RWPE2 (cell line): ENCODE measurements at regions not wholly inside any gene's neighbourhood (a gene's known extent, or its start where the extent isn't known, plus 50 kb on each side); places are given as distances from the start of the nearest gene placed in this dataset.
"Not testable (repeated sequence)": the region's sequence is repeated elsewhere in the genome, so short reads cannot be mapped to it uniquely, and the experiment has no call there.

Experiments used
- ATAC-seq: fragments of 200-7000 bp; cut with Tn5 transposase; 3 replicates; pipeline ENCODE4 v1.9.1; 2021; ENCODE audit warnings: low read depth
- DNase-seq: peaks from one replicate; pipeline ENCODE4 v3.0.0-alpha.2; 2020; ENCODE audit warnings: low spot score
- H3K27ac ChIP-seq: fragments of 450-650 bp; 2 replicates; pipeline ENCODE4 v1.5.1; 2017; ENCODE audit warnings: mild to moderate bottlenecking; ENCODE audit not compliant: poor library complexity, severe bottlenecking
- H3K27me3 ChIP-seq: fragments of 250-450 bp; sonication (Bioruptor Pico); 2 replicates; pipeline ENCODE4 v1.5.1; 2021; ENCODE audit warnings: mild to moderate bottlenecking, moderate library complexity; ENCODE audit not compliant: insufficient read depth, poor library complexity, severe bottlenecking
- H3K36me3 ChIP-seq: fragments of 250-450 bp; sonication (Bioruptor Pico); 2 replicates; pipeline ENCODE4 v1.5.1; 2020; ENCODE audit warnings: low read depth, mild to moderate bottlenecking, moderate library complexity
- H3K4me1 ChIP-seq: fragments of 250-450 bp; sonication (Bioruptor Pico); 2 replicates; pipeline ENCODE4 v1.5.1; 2021; ENCODE audit warnings: mild to moderate bottlenecking, moderate library complexity; ENCODE audit not compliant: insufficient read depth, poor library complexity, severe bottlenecking
- H3K4me3 ChIP-seq: fragments of 250-450 bp; sonication (Bioruptor Pico); 2 replicates; pipeline ENCODE4 v1.5.1; 2021; ENCODE audit warnings: mild to moderate bottlenecking, moderate library complexity; ENCODE audit not compliant: severe bottlenecking
- H3K9me3 ChIP-seq: fragments of 250-450 bp; sonication (Bioruptor Pico); 2 replicates; pipeline ENCODE4 v1.5.1; 2021; ENCODE audit warnings: mild to moderate bottlenecking, moderate library complexity; ENCODE audit not compliant: severe bottlenecking
- TF ChIP-seq, protein P1 (sequence below): fragments of 450-650 bp; IDR thresholded peaks from one replicate; pipeline ENCODE4 v1.5.1; 2017; ENCODE audit warnings: mild to moderate bottlenecking, moderate library complexity; ENCODE audit not compliant: poor library complexity, severe bottlenecking

DNA sequence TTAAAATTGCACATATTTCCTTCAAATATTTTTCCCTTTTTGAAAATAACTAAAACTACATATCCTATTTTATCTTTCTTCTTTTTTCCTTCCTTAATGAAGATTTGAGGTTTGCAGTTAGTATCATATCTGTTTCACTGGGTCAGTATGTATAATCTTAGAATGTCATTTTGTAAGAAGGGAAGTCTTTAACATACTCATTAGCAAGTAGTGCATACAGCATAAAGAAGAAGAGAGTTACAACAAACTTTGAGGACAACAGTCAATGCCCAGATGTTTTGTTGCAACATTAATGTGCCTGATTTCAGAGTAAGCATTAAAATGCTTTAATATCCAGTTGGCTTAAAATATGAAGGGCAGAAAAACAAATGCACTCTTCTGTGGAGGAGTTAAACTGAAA, 176.9 kb upstream of the FBXO33 start:
- no peak for ATAC-seq

GRCh38 chr14:39607978-39608377, 175.7 kb upstream of the FBXO33 start:
- H3K9me3 ChIP-seq, result no peaks in the 10 kb centered on the region
- peaks cover 14% of the 10 kb centered on the region for H3K27me3 ChIP-seq
- ATAC-seq, result no peak
- H3K36me3 ChIP-seq, result no peaks in the 10 kb centered on the region
- no peak for DNase-seq
- no peak overlapping the region for H3K27ac ChIP-seq
- no peaks in the 10 kb centered on the region for H3K4me1 ChIP-seq
- H3K4me3 ChIP-seq, result no peak overlapping the region
- TF ChIP-seq, protein P1, sequence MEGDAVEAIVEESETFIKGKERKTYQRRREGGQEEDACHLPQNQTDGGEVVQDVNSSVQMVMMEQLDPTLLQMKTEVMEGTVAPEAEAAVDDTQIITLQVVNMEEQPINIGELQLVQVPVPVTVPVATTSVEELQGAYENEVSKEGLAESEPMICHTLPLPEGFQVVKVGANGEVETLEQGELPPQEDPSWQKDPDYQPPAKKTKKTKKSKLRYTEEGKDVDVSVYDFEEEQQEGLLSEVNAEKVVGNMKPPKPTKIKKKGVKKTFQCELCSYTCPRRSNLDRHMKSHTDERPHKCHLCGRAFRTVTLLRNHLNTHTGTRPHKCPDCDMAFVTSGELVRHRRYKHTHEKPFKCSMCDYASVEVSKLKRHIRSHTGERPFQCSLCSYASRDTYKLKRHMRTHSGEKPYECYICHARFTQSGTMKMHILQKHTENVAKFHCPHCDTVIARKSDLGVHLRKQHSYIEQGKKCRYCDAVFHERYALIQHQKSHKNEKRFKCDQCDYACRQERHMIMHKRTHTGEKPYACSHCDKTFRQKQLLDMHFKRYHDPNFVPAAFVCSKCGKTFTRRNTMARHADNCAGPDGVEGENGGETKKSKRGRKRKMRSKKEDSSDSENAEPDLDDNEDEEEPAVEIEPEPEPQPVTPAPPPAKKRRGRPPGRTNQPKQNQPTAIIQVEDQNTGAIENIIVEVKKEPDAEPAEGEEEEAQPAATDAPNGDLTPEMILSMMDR, result no peak

More for the DNA sequence above, 176.9 kb upstream of the FBXO33 start:
- Histone ChIP-seq H3K27ac (no peak overlapping the region), H3K9me3 (no peaks in the 10 kb centered on the region), H3K36me3 (no peaks in the 10 kb centered on the region), H3K4me1 (no peaks in the 10 kb centered on the region), H3K27me3 (peaks cover 13% of the 10 kb centered on the region), H3K4me3 (no peak overlapping the region)
- no peak for DNase-seq
- TF ChIP-seq, protein P1, result no peak

DNA sequence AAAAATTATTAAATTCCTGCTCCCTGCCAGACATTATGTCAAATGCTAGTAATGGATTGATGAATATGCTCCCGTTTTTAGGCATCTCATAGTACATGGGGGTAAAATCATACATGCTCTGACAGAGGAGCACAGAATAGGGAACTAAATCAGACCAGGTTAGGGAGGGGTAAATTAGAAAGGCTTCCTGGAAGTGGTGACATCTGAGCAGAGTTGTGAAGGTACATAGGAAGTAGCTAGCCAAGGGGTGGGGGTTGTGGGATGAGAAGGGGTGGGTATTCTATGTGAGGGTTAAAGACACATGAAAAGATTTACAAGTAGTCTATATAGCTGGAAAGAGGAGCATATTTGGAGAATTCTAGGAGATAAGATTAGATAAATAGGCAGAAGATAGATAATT, 171.7 kb upstream of the FBXO33 start:
- Histone ChIP-seq H3K4me1 (no peaks in the 10 kb centered on the region), H3K36me3 (no peaks in the 10 kb centered on the region), H3K9me3 (no peaks in the 10 kb centered on the region), H3K27me3 (peaks cover 5% of the 10 kb centered on the region), H3K27ac (no peak overlapping the region), H3K4me3 (no peak overlapping the region)
- TF ChIP-seq, protein P1, result no peak
- no peak for ATAC-seq
- no peak for DNase-seq

- TF ChIP-seq, protein P1, result no peak
- Histone ChIP-seq H3K9me3 (no peaks in the 10 kb centered on the region), H3K4me3 (no peak overlapping the region), H3K36me3 (no peaks in the 10 kb centered on the region), H3K4me1 (no peaks in the 10 kb centered on the region), H3K27ac (no peak overlapping the region), H3K27me3 (peaks cover 27% of the 10 kb centered on the region)
- DNase-seq (no peak), ATAC-seq (no peak)
Observed at GRCh38 chr14:39593377-39593776, 161.1 kb upstream of the FBXO33 start.

DNA sequence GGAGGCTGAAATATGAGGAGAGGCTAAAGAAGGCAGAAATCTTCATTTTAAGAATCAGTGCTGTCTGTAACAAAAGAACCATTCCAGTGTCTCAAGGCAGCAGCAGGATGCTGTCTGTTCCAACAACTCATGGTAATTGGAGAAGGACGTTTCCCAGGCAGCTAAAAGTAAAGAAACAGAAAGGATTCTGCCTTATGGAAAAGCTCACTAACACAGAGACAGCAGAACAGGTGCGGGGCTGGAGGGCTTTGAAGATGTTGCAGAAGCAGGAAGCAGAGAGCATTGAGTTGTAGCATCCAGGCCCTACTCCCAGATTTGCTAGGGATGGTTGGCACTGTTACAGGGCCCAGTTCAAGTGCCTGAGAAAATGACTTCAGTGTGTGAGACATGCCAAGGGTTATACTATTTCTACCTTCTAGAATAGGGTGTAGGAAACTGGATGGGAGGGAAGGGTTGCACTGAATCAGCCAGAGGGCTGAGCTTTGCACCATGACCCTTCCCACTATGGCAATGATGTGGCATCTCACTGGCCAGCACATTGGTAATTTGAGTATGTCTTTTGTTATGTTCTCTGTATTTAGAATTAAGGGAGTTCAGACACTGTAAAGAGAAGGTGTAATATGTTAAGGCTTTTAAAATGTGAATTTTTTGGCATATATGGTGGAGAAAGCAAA, 160.0 kb upstream of the FBXO33 start:
- peaks cover 27% of the 10 kb centered on the region for H3K27me3 ChIP-seq
- H3K36me3 ChIP-seq, result no peaks in the 10 kb centered on the region
- H3K27ac ChIP-seq, result no peak overlapping the region
- H3K4me1 ChIP-seq, result no peaks in the 10 kb centered on the region
- DNase-seq, result no peak
- no peak for ATAC-seq
- no peak overlapping the region for H3K4me3 ChIP-seq
- TF ChIP-seq, protein P1, result no peak
- H3K9me3 ChIP-seq, result no peaks in the 10 kb centered on the region

DNA sequence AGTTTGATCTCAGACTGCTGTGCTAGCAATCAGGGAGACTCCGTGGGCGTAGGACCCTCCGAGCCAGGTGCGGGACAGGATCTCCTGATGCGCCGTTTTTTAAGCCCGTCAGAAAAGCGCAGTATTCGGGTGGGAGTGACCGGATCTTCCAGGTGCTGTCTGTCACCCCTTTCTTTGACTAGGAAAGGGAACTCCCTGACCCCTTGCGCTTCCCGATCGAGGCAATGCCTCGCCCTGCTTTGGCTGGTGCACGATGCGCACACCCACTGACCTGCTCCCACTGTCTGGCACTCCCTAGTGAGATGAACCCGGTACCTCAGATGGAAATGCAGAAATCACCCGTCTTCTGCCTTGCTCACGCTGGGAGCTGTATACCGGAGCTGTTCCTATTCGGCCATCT, 157.6 kb upstream of the FBXO33 start:
- peaks cover 22% of the 10 kb centered on the region for H3K27me3 ChIP-seq
- not testable (repeated sequence) for DNase-seq, H3K36me3 ChIP-seq, H3K4me3 ChIP-seq, H3K4me1 ChIP-seq, ATAC-seq, H3K27ac ChIP-seq, H3K9me3 ChIP-seq
